ENCODE measurements at regions not wholly inside any gene's neighbourhood (a gene's known extent, or its start where the extent isn't known, plus 50 kb on each side); places are given as distances from the start of the nearest gene placed in this dataset.

DNA sequence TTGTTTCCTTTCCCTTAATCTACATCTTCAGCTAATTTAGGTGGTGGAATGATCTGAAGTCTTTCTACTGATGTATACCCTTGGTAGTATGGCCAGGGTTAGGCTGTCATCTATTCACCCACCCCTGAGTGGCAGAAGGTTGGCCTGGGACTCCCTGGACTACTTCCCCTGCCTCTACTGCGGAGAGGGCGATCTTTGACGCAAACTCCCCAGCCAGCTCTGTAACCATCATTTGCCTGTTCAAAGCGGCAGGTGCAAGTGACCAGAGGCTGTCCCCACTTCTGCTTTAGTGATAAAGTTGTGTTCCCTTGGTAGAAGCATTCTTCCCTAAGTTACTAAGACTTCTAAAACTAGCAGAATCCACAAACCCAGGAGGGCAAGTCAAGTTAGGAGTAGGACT is 70.8 kb upstream of the UNC5B start:
- H3K36me3 Mint-ChIP-seq (ENCODE audit: low read depth): no peaks in the 10 kb centered on the region
- POLR2A ChIA-PET: no interaction called here
- CTCF ChIA-PET: no interaction called here

GRCh38 chr10:71143170-71143569 is 69.2 kb upstream of the UNC5B start:
- H3K27ac Mint-ChIP-seq: no peak overlapping the region
- Histone ChIP-seq H3K36me3 (ENCODE audit: insufficient read depth, low read length) (no peaks in the 10 kb centered on the region), H3K4me1 (ENCODE audit: insufficient read depth, low read length) (no peaks in the 10 kb centered on the region), H3K4me3 (ENCODE audit: low read length) (no peak overlapping the region), H3K27me3 (ENCODE audit: control insufficient read depth in 1 of 2, insufficient read depth in 2 of 2, low read length in 2 of 2) (no peaks in the 10 kb centered on the region), H3K9me3 (ENCODE audit: control insufficient read depth in 1 of 2, insufficient read depth in 1 of 2, low read length in 2 of 2) (no peaks in the 10 kb centered on the region), H3K27ac (ENCODE audit: low read depth in 1 of 2, low read length in 2 of 2) (no peak overlapping the region)
- ChIA-PET POLR2A (no interaction called here), CTCF (no interaction called here)
- no peak for ATAC-seq (ENCODE audit: poor library complexity)
- H3K4me3 Mint-ChIP-seq: no peak overlapping the region
- no peaks in the 10 kb centered on the region for H3K36me3 Mint-ChIP-seq (ENCODE audit: low read depth)
- no peak for TF ChIP-seq CTCF (IDR thresholded peaks at IDR 0.05)
- peaks cover 6% of the 10 kb centered on the region for H3K27me3 Mint-ChIP-seq
- H3K9me3 Mint-ChIP-seq: no peaks in the 10 kb centered on the region
- no peaks in the 10 kb centered on the region for H3K4me1 Mint-ChIP-seq (ENCODE audit: low read depth)
- DNase-seq: no peak
- intact Hi-C loops (cut with DNase I, micrococcal nuclease): no loop called here

More for the DNA sequence above, 70.8 kb upstream of the UNC5B start:
- intact Hi-C loops (cut with DNase I, micrococcal nuclease): no loop called here
- H3K4me3 ChIP-seq (ENCODE audit: low read length): no peak overlapping the region
- TF ChIP-seq CTCF (IDR thresholded peaks at IDR 0.05): no peak
- H3K27ac ChIP-seq (ENCODE audit: low read depth in 1 of 2, low read length in 2 of 2): no peak overlapping the region
- no peaks in the 10 kb centered on the region for H3K4me1 ChIP-seq (ENCODE audit: insufficient read depth, low read length)
- Mint-ChIP-seq H3K27me3 (peaks cover 6% of the 10 kb centered on the region), H3K4me3 (no peak overlapping the region), H3K9me3 (no peaks in the 10 kb centered on the region), H3K27ac (no peak overlapping the region), H3K4me1 (ENCODE audit: low read depth) (no peaks in the 10 kb centered on the region)
- ATAC-seq (ENCODE audit: poor library complexity) (no peak), DNase-seq (no peak)
- H3K27me3 ChIP-seq (ENCODE audit: control insufficient read depth in 1 of 2, insufficient read depth in 2 of 2, low read length in 2 of 2): no peaks in the 10 kb centered on the region
- H3K36me3 ChIP-seq (ENCODE audit: insufficient read depth, low read length): no peaks in the 10 kb centered on the region
- no peaks in the 10 kb centered on the region for H3K9me3 ChIP-seq (ENCODE audit: control insufficient read depth in 1 of 2, insufficient read depth in 1 of 2, low read length in 2 of 2)

DNA sequence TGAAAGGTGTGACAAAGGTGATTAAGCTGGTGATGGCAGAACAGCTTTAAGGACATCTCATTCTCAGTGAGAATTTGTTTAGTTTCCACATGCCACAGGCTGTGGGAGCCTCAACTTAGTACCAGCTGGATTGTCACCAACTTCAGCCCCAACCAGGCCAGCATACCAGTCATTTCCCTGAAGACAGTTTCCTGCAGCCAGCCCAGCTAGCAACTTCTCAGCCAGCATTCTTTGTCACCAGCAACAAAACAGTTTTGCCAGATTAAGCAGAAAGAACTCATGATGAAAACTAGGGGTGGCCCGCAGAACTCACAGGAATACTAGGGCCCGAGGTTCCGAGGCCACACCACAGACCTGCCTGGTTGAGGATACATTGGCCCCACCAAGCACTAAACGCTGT is 68.8 kb upstream of the UNC5B start:
- H3K27me3 Mint-ChIP-seq: peaks cover 6% of the 10 kb centered on the region
- ATAC-seq (ENCODE audit: poor library complexity) (no peak), DNase-seq (no peak)
- Histone ChIP-seq H3K4me1 (ENCODE audit: insufficient read depth, low read length) (no peaks in the 10 kb centered on the region), H3K27ac (ENCODE audit: low read depth in 1 of 2, low read length in 2 of 2) (no peak overlapping the region), H3K36me3 (ENCODE audit: insufficient read depth, low read length) (no peaks in the 10 kb centered on the region), H3K4me3 (ENCODE audit: low read length) (no peak overlapping the region), H3K27me3 (ENCODE audit: control insufficient read depth in 1 of 2, insufficient read depth in 2 of 2, low read length in 2 of 2) (no peaks in the 10 kb centered on the region), H3K9me3 (ENCODE audit: control insufficient read depth in 1 of 2, insufficient read depth in 1 of 2, low read length in 2 of 2) (no peaks in the 10 kb centered on the region)
- H3K27ac Mint-ChIP-seq: no peak overlapping the region
- H3K9me3 Mint-ChIP-seq: no peaks in the 10 kb centered on the region
- H3K4me3 Mint-ChIP-seq: no peak overlapping the region
- ChIA-PET POLR2A (no interaction called here), CTCF (no interaction called here)
- H3K4me1 Mint-ChIP-seq (ENCODE audit: low read depth): no peaks in the 10 kb centered on the region
- no peaks in the 10 kb centered on the region for H3K36me3 Mint-ChIP-seq (ENCODE audit: low read depth)
- TF ChIP-seq CTCF (IDR thresholded peaks at IDR 0.05): no peak
- intact Hi-C loops (cut with DNase I, micrococcal nuclease): no loop called here

All from CD4-positive, alpha-beta T cell (primary cell).